ENCODE measurements at regions not wholly inside any gene's neighbourhood (a gene's known extent, or its start where the extent isn't known, plus 50 kb on each side); places are given as distances from the start of the nearest gene placed in this dataset.

- Histone ChIP-seq H3K27ac (no peak overlapping the region), H3K9me3 (replicated peaks in 1 of 3) (no peaks in the 10 kb centered on the region), H3K4me3 (no peak overlapping the region), H3K27me3 (no peaks in the 10 kb centered on the region), H3K36me3 (replicated peaks in 1 of 2) (no peaks in the 10 kb centered on the region), H3K4me1 (replicated peaks in 1 of 2) (no peaks in the 10 kb centered on the region)
- 45 to 54% (median 52%) methylated on average over 2 of the region's 2 CpGs for WGBS, 4 donors
- DNase-seq: no peak
- TF ChIP-seq POLR2A (IDR thresholded peaks at IDR 0.05) (no peak), CTCF (IDR thresholded peaks at IDR 0.05) (no peak)
- intact Hi-C loops (cut with DNase I): no loop called here
These were observed 1668.2 kb downstream of the HACE1 start for GRCh38 chr6:103191391-103192093.

- H3K4me3 ChIP-seq: no peak overlapping the region
- no peaks in the 10 kb centered on the region for H3K27me3 ChIP-seq
- no peaks in the 10 kb centered on the region for H3K9me3 ChIP-seq (replicated peaks in 1 of 3)
- DNase-seq: no peak
- WGBS, 4 donors: 71 to 88% (median 79%) methylated on average over 1 to 3 of the region's 3 CpGs
- TF ChIP-seq CTCF (IDR thresholded peaks at IDR 0.05) (no peak), POLR2A (IDR thresholded peaks at IDR 0.05) (no peak)
- no peaks in the 10 kb centered on the region for H3K36me3 ChIP-seq (replicated peaks in 1 of 2)
- intact Hi-C loops (cut with DNase I): no loop called here
- H3K4me1 ChIP-seq (replicated peaks in 1 of 2): no peaks in the 10 kb centered on the region
- H3K27ac ChIP-seq: no peak overlapping the region
These were observed 1674.9 kb downstream of the HACE1 start for GRCh38 chr6:103184776-103185175.

- 54 to 81% (median 74%) methylated on average over 2 to 3 of the region's 3 CpGs for WGBS, 4 donors
- Histone ChIP-seq H3K27ac (no peak overlapping the region), H3K27me3 (no peaks in the 10 kb centered on the region), H3K9me3 (replicated peaks in 1 of 3) (no peaks in the 10 kb centered on the region), H3K36me3 (replicated peaks in 1 of 2) (no peaks in the 10 kb centered on the region), H3K4me3 (no peak overlapping the region), H3K4me1 (replicated peaks in 1 of 2) (no peaks in the 10 kb centered on the region)
- TF ChIP-seq CTCF (IDR thresholded peaks at IDR 0.05) (no peak), POLR2A (IDR thresholded peaks at IDR 0.05) (no peak)
- intact Hi-C loops (cut with DNase I): no loop called here
- DNase-seq: no peak
These were observed 1675.8 kb downstream of the HACE1 start for GRCh38 chr6:103183831-103184411.

GRCh38 chr6:103178193-103178592 is 1681.5 kb downstream of the HACE1 start:
- Histone ChIP-seq H3K9me3 (replicated peaks in 1 of 3) (no peaks in the 10 kb centered on the region), H3K27ac (no peak overlapping the region), H3K36me3 (replicated peaks in 1 of 2) (no peaks in the 10 kb centered on the region), H3K27me3 (no peaks in the 10 kb centered on the region), H3K4me1 (replicated peaks in 1 of 2) (no peaks in the 10 kb centered on the region), H3K4me3 (no peak overlapping the region)
- 56 to 74% (median 71%) methylated on average over 1 of the region's 1 CpG for WGBS, 4 donors
- intact Hi-C loops (cut with DNase I): no loop called here
- no peak for DNase-seq
- no peak for TF ChIP-seq POLR2A (IDR thresholded peaks at IDR 0.05)
- TF ChIP-seq CTCF (IDR thresholded peaks at IDR 0.05): no peak
